ENCODE measurements at regions not wholly inside any gene's neighbourhood (a gene's known extent, or its start where the extent isn't known, plus 50 kb on each side); places are given as distances from the start of the nearest gene placed in this dataset.
"Not testable (repeated sequence)": the region's sequence is repeated elsewhere in the genome, so short reads cannot be mapped to it uniquely, and the experiment has no call there.

GRCh38 chr1:199817266-199817665 is 210.2 kb upstream of the NR5A2 start:
- DNase-seq (ENCODE audit: low read depth): no peak
- no peak for TF ChIP-seq CTCF (IDR thresholded peaks at IDR 0.05; ENCODE audit: low read length, missing control alignments)

GRCh38 chr1:199821029-199821779 is 206.3 kb upstream of the NR5A2 start:
- DNase-seq (ENCODE audit: low read depth): no peak

More at GRCh38 chr1:199817266-199817665, 210.2 kb upstream of the NR5A2 start:
- no peak overlapping the region for H3K4me3 ChIP-seq (replicated peaks; ENCODE audit: low read depth, low read length)

GRCh38 chr1:199832451-199832850 is 195.1 kb upstream of the NR5A2 start:
- no peak for DNase-seq (ENCODE audit: low read depth)
- no peak for TF ChIP-seq CTCF (IDR thresholded peaks at IDR 0.05; ENCODE audit: low read length, missing control alignments)

More at GRCh38 chr1:199821029-199821779, 206.3 kb upstream of the NR5A2 start:
- H3K4me3 ChIP-seq (replicated peaks; ENCODE audit: low read depth, low read length): no peak overlapping the region
- TF ChIP-seq CTCF (IDR thresholded peaks at IDR 0.05; ENCODE audit: low read length, missing control alignments): no peak

GRCh38 chr1:199834711-199835110 is 192.8 kb upstream of the NR5A2 start:
- no peak for TF ChIP-seq CTCF (IDR thresholded peaks at IDR 0.05; ENCODE audit: low read length, missing control alignments)

More at GRCh38 chr1:199832451-199832850, 195.1 kb upstream of the NR5A2 start:
- no peak overlapping the region for H3K4me3 ChIP-seq (replicated peaks; ENCODE audit: low read depth, low read length)

GRCh38 chr1:199836430-199836829 is 191.1 kb upstream of the NR5A2 start:
- no peak for TF ChIP-seq CTCF (IDR thresholded peaks at IDR 0.05; ENCODE audit: low read length, missing control alignments)
- no peak for DNase-seq (ENCODE audit: low read depth)
- H3K4me3 ChIP-seq (replicated peaks; ENCODE audit: low read depth, low read length): no peak overlapping the region

More at GRCh38 chr1:199834711-199835110, 192.8 kb upstream of the NR5A2 start:
- no peak for DNase-seq (ENCODE audit: low read depth)
- H3K4me3 ChIP-seq (replicated peaks; ENCODE audit: low read depth, low read length): no peak overlapping the region

- H3K4me3 ChIP-seq (replicated peaks; ENCODE audit: low read depth, low read length): no peak overlapping the region
- no peak for TF ChIP-seq CTCF (IDR thresholded peaks at IDR 0.05; ENCODE audit: low read length, missing control alignments)
- no peak for DNase-seq (ENCODE audit: low read depth)
Observed at GRCh38 chr1:199837321-199837720, 190.2 kb upstream of the NR5A2 start.

GRCh38 chr1:199839608-199840007 is 187.9 kb upstream of the NR5A2 start:
- not testable (repeated sequence) for DNase-seq (ENCODE audit: low read depth)

GRCh38 chr1:199843096-199843495 is 184.4 kb upstream of the NR5A2 start:
- not testable (repeated sequence) for DNase-seq (ENCODE audit: low read depth); H3K4me3 ChIP-seq (replicated peaks; ENCODE audit: low read depth, low read length)

More at GRCh38 chr1:199839608-199840007, 187.9 kb upstream of the NR5A2 start:
- not testable (repeated sequence) for H3K4me3 ChIP-seq (replicated peaks; ENCODE audit: low read depth, low read length)
